HepG2 (cell line): ENCODE measurements at regions not wholly inside any gene's neighbourhood (a gene's known extent, or its start where the extent isn't known, plus 50 kb on each side); places are given as distances from the start of the nearest gene placed in this dataset.

ENCODE experiments used
- ATAC-seq: fragments of 200-7000 bp; cut with Tn5 transposase; 3 replicates; pipeline ENCODE4 v1.9.1; 2020; ENCODE audit warnings: mild to moderate bottlenecking, moderate library complexity
- BruUV-seq: library from RNA; stranded (reverse); fragments of 400-500 nt; replicated peaks from 2 replicates; lab custom pipeline; 2021; lab: Mats Ljungman, UMichigan
- CTCF ChIA-PET: fragments of 300-600 bp; formaldehyde crosslinking; extraction: SDS; loops from one replicate; lab custom pipeline; 2021; ENCODE audit warnings: low total read pairs, inconsistent platforms, low intra/inter-chr PET ratio; lab: Yijun Ruan, JAX
- POLR2A ChIA-PET: fragments of 350-600 bp; sonication (Branson Sonifier 250); formaldehyde crosslinking; loops from one replicate; lab custom pipeline; 2020; ENCODE audit warnings: antibody characterized with exemption, inconsistent platforms; lab: Yijun Ruan, JAX
- DNase-seq: peaks from one replicate; pipeline ENCODE4 v3.0.0-alpha.2; 2015; ENCODE audit warnings: low spot score
- FAIRE-seq: peaks from 3 replicates; lab custom pipeline; 2011; peaks lifted over from hg19 to GRCh38; lab: Jason Lieb, UNC
- H2AFZ ChIP-seq: one replicate; pipeline ENCODE4 v1.6.1; 2011; ENCODE audit warnings: low read length, inconsistent platforms
- H3K27ac ChIP-seq: fragments of 300-600 bp; 3 replicates; pipeline ENCODE4 v1.8.0; 2011; ENCODE audit warnings: mixed run types, mild to moderate bottlenecking, mixed read lengths, low read length, inconsistent platforms; ENCODE audit not compliant: insufficient read depth; ENCODE audit errors: extremely low read length
- H3K27me3 ChIP-seq, 2 experiments: fragments of 200-600 bp in 1 of 2; 2 replicates in 1 of 2; 3 replicates in 1 of 2; pipeline versions ENCODE4 v1.6.0 to v1.8.0; 2011; ENCODE audit warnings: low read length in 2 of 2, mild to moderate bottlenecking in 2 of 2, moderate library complexity in 2 of 2, inconsistent platforms in 1 of 2; ENCODE audit not compliant: insufficient read depth in 2 of 2, control insufficient read depth in 1 of 2
- H3K36me3 ChIP-seq, 2 experiments: fragments of 200-600 bp in 1 of 2; replicated peaks in 1 of 2; 2 replicates in 1 of 2; 3 replicates in 1 of 2; pipeline versions ENCODE4 v1.5.1 to v1.8.0; 2011; ENCODE audit warnings: low read length in 2 of 2, inconsistent platforms in 1 of 2; ENCODE audit not compliant: insufficient read depth in 2 of 2, control insufficient read depth in 1 of 2
- H3K4me1 ChIP-seq: 2 replicates; pipeline ENCODE4 v1.5.1; 2012; ENCODE audit warnings: low read length, inconsistent platforms; ENCODE audit not compliant: insufficient read depth
- H3K4me2 ChIP-seq: 2 replicates; pipeline ENCODE4 v1.6.0; 2011; ENCODE audit warnings: low read depth, low read length, inconsistent platforms
- H3K4me3 ChIP-seq, 3 experiments: fragments of 200-600 bp in 1 of 3; sonication (generic), shearing (Covaris generic) in 1 of 3; replicated peaks in 1 of 3; 2 replicates each; pipeline ENCODE4 v1.5.1; 2011 to 2016; ENCODE audit warnings: low read length in 3 of 3, inconsistent platforms in 2 of 3, low read depth in 2 of 3, mild to moderate bottlenecking in 2 of 3, control low read depth in 1 of 3, mixed read lengths in 1 of 3; ENCODE audit not compliant: insufficient read depth in 1 of 3
- H3K79me2 ChIP-seq: one replicate; pipeline ENCODE4 v1.6.1; 2011; ENCODE audit warnings: low read length, inconsistent platforms; ENCODE audit not compliant: insufficient read depth
- H3K9ac ChIP-seq: 2 replicates; pipeline ENCODE4 v1.6.0; 2011; ENCODE audit warnings: mild to moderate bottlenecking, low read depth, low read length, inconsistent platforms; ENCODE audit not compliant: insufficient read depth
- H3K9me3 ChIP-seq: 2 replicates; pipeline ENCODE4 v1.5.1; 2012; ENCODE audit warnings: mild to moderate bottlenecking, low read length
- H4K20me1 ChIP-seq: 2 replicates; pipeline ENCODE4 v1.6.0; 2011; ENCODE audit warnings: inconsistent platforms, mild to moderate bottlenecking, low read length, moderate library complexity; ENCODE audit not compliant: insufficient read depth
- FOXJ3 ChIP-seq: sonication (generic); formaldehyde crosslinking; IDR thresholded peaks from 2 replicates; pipeline ENCODE4 v1.4.0; 2020; ENCODE audit warnings: missing genetic modification reagents, mild to moderate bottlenecking, borderline replicate concordance
- IRX3 ChIP-seq: sonication (generic); formaldehyde crosslinking; IDR thresholded peaks from 2 replicates; pipeline ENCODE4 v1.8.1; 2023; ENCODE audit warnings: mild to moderate bottlenecking, low read depth, missing genetic modification reagents, borderline replicate concordance
- KDM3A ChIP-seq: IDR thresholded peaks from 2 replicates; pipeline ENCODE4 v1.6.1; 2018; ENCODE audit warnings: low read depth, missing compliant biosample characterization
- PLSCR1 ChIP-seq: sonication (generic); formaldehyde crosslinking; IDR thresholded peaks from 2 replicates; pipeline ENCODE4 v1.5.0; 2020; ENCODE audit warnings: missing genetic modification reagents, mild to moderate bottlenecking, borderline replicate concordance
- ZBTB3 ChIP-seq: sonication (generic); formaldehyde crosslinking; IDR thresholded peaks from 2 replicates; pipeline ENCODE4 v1.4.0; 2020; ENCODE audit warnings: low read depth, mild to moderate bottlenecking, moderate library complexity, missing genetic modification reagents, borderline replicate concordance
- ZBTB37 ChIP-seq: sonication (generic); formaldehyde crosslinking; IDR thresholded peaks from 2 replicates; pipeline ENCODE4 v1.4.0; 2020; ENCODE audit warnings: mild to moderate bottlenecking, missing genetic modification reagents
- ZNF512B ChIP-seq: sonication (generic); formaldehyde crosslinking; IDR thresholded peaks from 2 replicates; pipeline ENCODE4 v1.5.1; 2020; ENCODE audit warnings: missing genetic modification reagents, mild to moderate bottlenecking, borderline replicate concordance
- ZNF672 ChIP-seq: sonication (generic); formaldehyde crosslinking; IDR thresholded peaks from 2 replicates; pipeline ENCODE4 v1.8.1; 2022; ENCODE audit warnings: missing genetic modification reagents
- WGBS: methylation state at CpG from one replicate; pipeline ENCODE4 v1.1.6; 2017; ENCODE audit warnings: low lambda C conversion rate; 5-methylcytosine and 5-hydroxymethylcytosine counted together
- in situ Hi-C: cut with HindIII; loops from 2 replicates; pipeline ENCODE4 v1.10.0; 2017; ENCODE audit warnings: low pct_unique_long_range_greater_than_20kb; ENCODE audit not compliant: extremely low pct_ligation_motif_present
- intact Hi-C: fragments of 100-400 bp; cut with micrococcal nuclease; formaldehyde crosslinking; loops from one replicate; pipeline ENCODE4 v1.10.0; 2022; ENCODE audit not compliant: unreplicated experiment

GRCh38 chr6:4664911-4665310, 111.3 kb upstream of the CDYL start (continued):
- TF ChIP-seq ZNF512B (CRISPR knock-in tag), result no peak
- TF ChIP-seq IRX3, result no peak

- Histone ChIP-seq H3K27me3 (peaks cover 0 to 33% of the 10 kb centered on the region in 2 experiments; a peak in 2 of 5 replicates), H2AFZ (no peak overlapping the region), H4K20me1 (no peaks in the 10 kb centered on the region), H3K36me3 (no peaks in the 10 kb centered on the region), H3K27ac (no peak overlapping the region), H3K79me2 (no peaks in the 10 kb centered on the region), H3K9ac (no peak overlapping the region), H3K4me3 (no peak overlapping the region), H3K9me3 (no peaks in the 10 kb centered on the region), H3K4me2 (no peak overlapping the region), H3K4me1 (peaks cover 9% of the 10 kb centered on the region)
- TF ChIP-seq PLSCR1 (no peak), FOXJ3 (CRISPR knock-in tag) (no peak), KDM3A (CRISPR knock-in tag) (no peak), ZBTB37 (CRISPR knock-in tag) (no peak), ZNF672 (CRISPR knock-in tag) (no peak), ZBTB3 (no peak)
- ATAC-seq, result no peak
- in situ Hi-C loops (no loop called here), intact Hi-C loops (no loop called here)
- WGBS, result 38% methylated on average over 7 of the region's 7 CpGs
- no peak for FAIRE-seq
- no peak for DNase-seq
- ChIA-PET CTCF (no interaction called here), POLR2A (no interaction called here)
- no TSS peak for BruUV-seq
Observed at GRCh38 chr6:4664117-4664626, 112.0 kb upstream of the CDYL start.
